ENCODE measurements at regions not wholly inside any gene's neighbourhood (a gene's known extent, or its start where the extent isn't known, plus 50 kb on each side); places are given as distances from the start of the nearest gene placed in this dataset.

GRCh38 chr12:69112616-69113015 is 126.8 kb upstream of the CPSF6 start:
- Histone ChIP-seq H3K23me2 (ENCODE audit: low read depth, low read length) (no peaks in the 10 kb centered on the region), H2BK12ac (ENCODE audit: low read depth, low read length) (no peak overlapping the region), H2BK5ac (ENCODE audit: low read depth, low read length) (no peak overlapping the region), H3K4me1 (replicated peaks in 1 of 4; ENCODE audit: control insufficient read depth in 3 of 4, insufficient read depth in 4 of 4, low read length in 3 of 4) (peaks cover 0 to 6% (median 1%) of the 10 kb centered on the region in 4 experiments; a peak in 3 of 7 replicates), H3K27me3 (replicated peaks in 1 of 4; ENCODE audit: control insufficient read depth in 3 of 4, extremely low read depth in 1 of 4, insufficient read depth in 3 of 4, low read length in 3 of 4) (no peaks in the 10 kb centered on the region), H2AFZ (ENCODE audit: low read length) (no peak overlapping the region), H3K36me3 (ENCODE audit: control insufficient read depth in 2 of 4, insufficient read depth in 4 of 4, low read length in 3 of 4) (no peaks in the 10 kb centered on the region), H3K79me2 (ENCODE audit: control insufficient read depth in 1 of 2, insufficient read depth in 2 of 2, low read length in 2 of 2) (no peaks in the 10 kb centered on the region), H3K9me3 (ENCODE audit: insufficient read depth in 2 of 2, low read depth in 1 of 2, low read length in 1 of 2) (no peaks in the 10 kb centered on the region), H4K5ac (ENCODE audit: insufficient read length, low read depth, low read length) (no peak overlapping the region), H3K9ac (replicated peaks in 1 of 4; ENCODE audit: extremely low read depth in 1 of 4, low read depth in 3 of 4, low read length in 3 of 4) (no peak overlapping the region), H3K23ac (ENCODE audit: insufficient read length) (no peak overlapping the region), H4K20me1 (replicated peaks in 1 of 2; ENCODE audit: control insufficient read depth in 1 of 2, insufficient read depth in 2 of 2, low read length in 2 of 2) (no peaks in the 10 kb centered on the region), H3K4me2 (ENCODE audit: insufficient read depth in 1 of 2, low read depth in 2 of 2, low read length in 2 of 2) (no peak overlapping the region), H3K79me1 (ENCODE audit: low read depth, low read length) (no peaks in the 10 kb centered on the region), H2BK120ac (replicated peaks; ENCODE audit: low read depth, low read length) (no peak overlapping the region), H2BK15ac (ENCODE audit: low read length) (no peak overlapping the region), H3K4ac (replicated peaks; ENCODE audit: insufficient read length, low read depth, low read length) (no peak overlapping the region), H4K91ac (replicated peaks; ENCODE audit: insufficient read length, low read length) (no peak overlapping the region), H3K27ac (ENCODE audit: low read depth, low read length) (no peak overlapping the region), H4K8ac (ENCODE audit: extremely low read depth, insufficient read depth, low read length) (no peak overlapping the region), H2AK5ac (ENCODE audit: low read depth, low read length) (no peak overlapping the region), H3K18ac (ENCODE audit: extremely low read depth, low read length) (no peak overlapping the region), H3K4me3 (ENCODE audit: extremely low read depth in 1 of 4, insufficient read depth in 2 of 4, low read depth in 3 of 4, low read length in 4 of 4) (no peak overlapping the region), H2BK20ac (ENCODE audit: low read length) (no peak overlapping the region), H3K56ac (replicated peaks; ENCODE audit: insufficient read length, low read depth, low read length) (no peak overlapping the region), H3K14ac (ENCODE audit: insufficient read length) (no peak overlapping the region)
- ChIA-PET CTCF (ENCODE audit: partially characterized antibody) (interaction anchor here (1.6 kb wide), 1 partner anchor 104 kb away, joined by 3 read pairs; no protein-coding TSS in a partner anchor), POLR2A (ENCODE audit: partially characterized antibody) (no interaction called here)
- WGBS, 2 experiments (ENCODE audit: extremely low coverage in 1 of 2, insufficient coverage in 1 of 2, insufficient read length in 1 of 2, insufficient replicate concordance in 2 of 2, low coverage in 1 of 2, low lambda C conversion rate in 2 of 2, missing lambda C conversion rate in 1 of 2), result 64% methylated on average over 4 of the region's 4 CpGs; no CpG with 5 or more reads in 1 of the 2 experiments
- FAIRE-seq (no peak), DNase-seq (ENCODE audit: low read depth in 1 of 2, low spot score in 2 of 2) (no peak)
- TF ChIP-seq RBBP5 (IDR thresholded peaks at IDR 0.05; ENCODE audit: borderline replicate concordance, low read depth, low read length) (no peak), EZH2 (IDR thresholded peaks at IDR 0.05; ENCODE audit: low read depth, low read length, severe bottlenecking) (no peak)
